Transverse colon (tissue), 3 donors: ENCODE measurements at regions not wholly inside any gene's neighbourhood (a gene's known extent, or its start where the extent isn't known, plus 50 kb on each side); places are given as distances from the start of the nearest gene placed in this dataset.

ENCODE experiments used
- EP300 ChIP-seq: sonication (generic); formaldehyde crosslinking; IDR thresholded peaks from one replicate; pipeline ENCODE4 v1.6.1; 2017; ENCODE audit warnings: antibody characterized with exemption, low read depth
- POLR2A ChIP-seq: fragments of 450-650 bp; IDR thresholded peaks from one replicate; pipeline ENCODE4 v1.6.1; 2016; ENCODE audit warnings: antibody characterized with exemption, mild to moderate bottlenecking, moderate library complexity
- TF ChIP-seq, protein P1 (sequence below), 5 experiments: fragments of 200-600 bp in 3 of 5; fragments of 450-650 bp in 2 of 5; sonication (generic) in 3 of 5; IDR thresholded peaks; 1 replicate in 2 of 5; 2 replicates in 3 of 5; pipeline ENCODE4 v1.5.1; 2016 to 2017; ENCODE audit warnings: antibody characterized with exemption in 5 of 5, inconsistent platforms in 3 of 5, mild to moderate bottlenecking in 2 of 5, moderate library complexity in 1 of 5

DNA sequence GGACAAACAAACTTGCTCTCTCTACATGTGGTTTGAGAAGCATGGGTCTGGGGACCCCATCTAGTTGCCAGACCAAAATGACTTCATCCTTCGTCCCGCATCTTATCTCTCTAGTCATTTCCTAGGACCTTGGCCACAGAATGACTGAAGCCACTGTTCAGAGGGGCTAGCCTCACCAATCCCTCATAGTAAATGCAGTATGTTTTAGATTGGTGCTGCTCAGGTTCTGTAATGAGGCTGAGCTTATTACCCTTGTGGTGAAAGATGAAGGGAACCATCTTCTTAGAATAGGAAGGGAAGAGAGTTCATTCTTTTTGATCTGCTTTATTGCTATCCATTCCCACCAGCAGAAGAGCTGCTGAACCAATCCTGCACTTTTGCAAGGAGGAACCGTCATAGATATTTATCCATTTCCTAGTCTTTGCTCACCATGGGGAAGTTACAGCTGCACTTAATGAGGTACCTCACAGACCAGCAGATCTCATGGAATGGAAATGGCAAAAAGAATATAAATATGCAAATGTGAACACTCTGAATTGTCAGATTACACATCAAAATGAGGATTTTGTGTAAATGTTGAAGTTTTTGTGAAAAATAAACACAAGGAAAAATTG is 436.7 kb downstream of the LPIN1 start:
- TF ChIP-seq, protein P1, sequence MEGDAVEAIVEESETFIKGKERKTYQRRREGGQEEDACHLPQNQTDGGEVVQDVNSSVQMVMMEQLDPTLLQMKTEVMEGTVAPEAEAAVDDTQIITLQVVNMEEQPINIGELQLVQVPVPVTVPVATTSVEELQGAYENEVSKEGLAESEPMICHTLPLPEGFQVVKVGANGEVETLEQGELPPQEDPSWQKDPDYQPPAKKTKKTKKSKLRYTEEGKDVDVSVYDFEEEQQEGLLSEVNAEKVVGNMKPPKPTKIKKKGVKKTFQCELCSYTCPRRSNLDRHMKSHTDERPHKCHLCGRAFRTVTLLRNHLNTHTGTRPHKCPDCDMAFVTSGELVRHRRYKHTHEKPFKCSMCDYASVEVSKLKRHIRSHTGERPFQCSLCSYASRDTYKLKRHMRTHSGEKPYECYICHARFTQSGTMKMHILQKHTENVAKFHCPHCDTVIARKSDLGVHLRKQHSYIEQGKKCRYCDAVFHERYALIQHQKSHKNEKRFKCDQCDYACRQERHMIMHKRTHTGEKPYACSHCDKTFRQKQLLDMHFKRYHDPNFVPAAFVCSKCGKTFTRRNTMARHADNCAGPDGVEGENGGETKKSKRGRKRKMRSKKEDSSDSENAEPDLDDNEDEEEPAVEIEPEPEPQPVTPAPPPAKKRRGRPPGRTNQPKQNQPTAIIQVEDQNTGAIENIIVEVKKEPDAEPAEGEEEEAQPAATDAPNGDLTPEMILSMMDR (IDR thresholded peaks at IDR 0.05) = no peak
- TF ChIP-seq POLR2A (no peak), EP300 (no peak)
